GM18861 (cell line): ENCODE measurements at regions not wholly inside any gene's neighbourhood (a gene's known extent, or its start where the extent isn't known, plus 50 kb on each side); places are given as distances from the start of the nearest gene placed in this dataset.

ENCODE experiments used
- ATAC-seq: cut with Tn5 transposase; IDR thresholded peaks from one replicate; pipeline ENCODE4 v1.9.1; 2021; ENCODE audit not compliant: unreplicated experiment

DNA sequence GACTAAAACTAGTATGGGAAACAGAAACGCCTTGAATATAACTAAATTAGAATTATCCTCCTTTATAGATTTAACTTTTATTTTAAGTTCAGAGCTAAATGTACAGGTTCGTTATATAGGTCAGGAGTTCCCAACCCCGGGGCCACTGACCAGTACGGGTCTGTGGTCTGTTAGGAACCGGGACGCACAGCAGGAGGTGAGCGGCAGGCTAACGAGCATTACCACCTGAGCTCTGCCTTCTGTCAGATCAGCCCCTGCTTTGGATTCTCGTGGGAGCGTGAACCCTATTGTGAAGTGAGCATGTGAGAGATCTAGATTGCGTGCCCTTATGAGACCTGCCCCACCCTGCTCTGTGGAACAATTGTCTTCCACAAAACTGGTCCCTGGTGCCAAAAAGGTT lies 51.0 kb downstream of the FAT4 start:
- ATAC-seq, result no peak

DNA sequence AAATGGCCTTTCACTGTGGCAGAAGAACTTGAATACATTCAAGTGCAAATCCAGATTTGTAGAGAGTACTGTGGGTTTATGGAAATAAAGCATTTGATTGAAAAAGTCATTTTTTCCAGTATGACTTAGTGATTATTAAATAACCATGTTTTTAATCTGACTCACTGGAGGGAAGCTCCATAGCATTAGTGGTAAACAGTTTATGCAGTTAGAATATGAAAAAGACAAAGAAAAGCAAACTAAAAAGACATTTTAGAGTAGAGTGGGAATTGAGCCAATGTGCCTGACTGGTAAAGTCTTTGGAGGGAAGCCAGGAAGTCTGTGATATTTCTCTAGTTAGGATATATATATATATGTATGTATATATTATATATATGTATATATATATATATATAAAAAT lies 53.4 kb downstream of the FAT4 start:
- ATAC-seq, result no peak

DNA sequence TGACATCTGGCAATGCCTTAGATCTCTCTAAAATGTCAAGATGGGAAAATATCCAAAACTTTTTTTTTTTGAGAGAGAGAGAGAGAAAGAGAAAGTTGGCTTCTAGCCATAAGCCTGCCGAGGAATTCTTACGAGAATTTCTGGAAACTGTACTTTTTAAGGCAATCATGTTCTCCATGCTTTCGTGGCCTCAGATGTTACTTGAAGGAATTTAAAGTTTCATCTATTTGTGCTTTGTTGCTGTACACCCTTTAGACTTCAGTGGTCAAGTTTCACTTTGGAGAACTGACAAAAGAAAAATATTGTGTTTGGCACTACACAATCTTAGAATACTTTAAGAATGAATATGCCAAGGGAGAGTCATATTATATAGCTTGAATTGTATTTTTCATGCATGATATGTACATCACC lies 53.9 kb downstream of the FAT4 start:
- ATAC-seq, result no peak

DNA sequence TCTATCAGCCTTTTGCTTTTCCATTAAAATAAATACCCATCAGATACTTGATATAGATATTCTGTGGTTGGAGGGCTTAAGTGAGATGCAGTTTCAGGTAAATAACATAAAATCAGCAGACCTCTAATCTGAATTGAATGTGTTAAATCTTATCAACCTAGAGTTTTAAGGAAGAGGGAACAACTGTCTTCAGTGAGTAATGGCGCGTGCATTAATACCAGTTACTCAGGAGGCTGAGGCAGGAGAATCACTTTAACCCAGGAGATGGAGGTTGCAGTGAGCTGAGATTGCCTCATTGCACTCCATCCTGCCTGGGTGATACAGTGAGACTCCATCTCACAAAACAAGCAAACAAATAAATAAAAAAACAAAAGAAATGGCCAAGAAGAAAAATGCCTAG lies 54.3 kb downstream of the FAT4 start:
- no peak for ATAC-seq

DNA sequence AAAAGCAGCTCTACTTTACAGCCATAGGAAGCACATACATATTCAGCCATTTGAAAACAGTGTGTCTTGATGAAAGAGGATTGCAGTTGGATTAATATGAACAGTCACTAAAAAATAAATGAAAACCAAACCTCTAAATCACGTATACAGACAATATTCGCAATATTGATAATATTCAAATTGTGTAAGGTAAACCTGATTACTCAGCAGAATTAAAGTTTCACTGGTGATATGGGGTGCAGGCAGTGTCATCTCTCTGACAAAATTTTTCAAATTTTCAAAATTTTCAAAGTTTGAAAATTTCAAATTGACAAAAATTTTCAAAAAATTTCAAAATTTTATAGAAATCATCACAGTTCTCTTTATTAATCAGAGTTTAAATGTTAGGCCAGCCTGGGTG lies 55.7 kb downstream of the FAT4 start:
- no peak for ATAC-seq

DNA sequence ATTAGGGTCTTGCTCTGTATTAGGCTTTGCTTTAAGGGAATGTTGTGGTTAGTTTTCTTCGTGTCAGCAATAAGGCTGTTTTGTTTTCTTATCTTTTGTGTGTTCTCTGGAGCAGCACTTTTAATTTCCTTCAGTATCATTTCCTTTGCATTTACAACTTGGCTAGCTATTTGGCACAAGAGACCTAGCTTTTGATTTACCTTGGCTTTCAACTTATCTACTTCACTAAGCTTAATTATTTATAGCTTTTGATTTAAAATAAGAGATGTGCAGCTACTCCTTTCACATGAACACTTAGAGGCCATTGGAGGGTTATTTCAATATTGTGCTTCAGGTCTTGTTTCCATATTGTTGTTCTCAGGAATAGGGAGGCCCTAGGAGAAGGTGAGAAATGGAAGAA lies 68.2 kb downstream of the FAT4 start:
- no peak for ATAC-seq

DNA sequence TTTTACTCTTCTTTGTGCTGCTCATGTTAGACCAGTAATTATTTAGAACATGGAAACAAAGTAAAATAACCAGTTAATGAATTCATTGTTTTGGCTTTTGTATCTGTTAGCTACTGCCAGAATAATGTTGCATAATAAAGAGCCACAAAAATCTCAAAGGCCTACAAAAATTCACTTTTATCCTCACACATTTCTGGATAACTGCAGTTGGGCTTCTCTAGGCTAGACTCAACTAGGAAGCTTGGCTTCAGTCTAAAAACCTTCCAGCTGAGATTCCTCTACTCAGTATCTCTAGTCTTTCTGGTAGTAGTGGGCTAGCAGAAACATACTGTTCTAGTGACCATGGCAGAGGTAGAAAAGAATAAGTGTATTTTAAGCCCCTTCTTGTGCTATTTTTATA lies 73.0 kb downstream of the FAT4 start:
- ATAC-seq, result no peak

DNA sequence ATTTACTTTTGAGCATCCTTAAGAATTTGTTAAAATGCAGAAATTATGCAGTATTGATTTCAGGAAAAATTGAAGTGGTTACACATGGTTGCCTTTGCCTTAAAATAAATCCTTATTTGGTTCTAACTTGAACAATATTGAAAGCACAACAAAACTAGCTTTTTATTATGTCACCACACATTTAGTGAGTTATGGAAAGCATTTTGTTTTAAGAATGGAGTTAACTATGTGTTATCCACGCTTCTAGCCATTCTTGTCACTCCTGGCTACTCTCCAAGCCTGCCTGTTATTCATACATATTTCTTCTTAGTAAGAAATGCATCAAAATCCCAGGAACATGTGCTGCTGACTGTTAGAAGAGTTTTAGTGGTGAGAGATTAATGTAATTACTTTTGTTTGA lies 73.9 kb downstream of the FAT4 start:
- ATAC-seq, result no peak

DNA sequence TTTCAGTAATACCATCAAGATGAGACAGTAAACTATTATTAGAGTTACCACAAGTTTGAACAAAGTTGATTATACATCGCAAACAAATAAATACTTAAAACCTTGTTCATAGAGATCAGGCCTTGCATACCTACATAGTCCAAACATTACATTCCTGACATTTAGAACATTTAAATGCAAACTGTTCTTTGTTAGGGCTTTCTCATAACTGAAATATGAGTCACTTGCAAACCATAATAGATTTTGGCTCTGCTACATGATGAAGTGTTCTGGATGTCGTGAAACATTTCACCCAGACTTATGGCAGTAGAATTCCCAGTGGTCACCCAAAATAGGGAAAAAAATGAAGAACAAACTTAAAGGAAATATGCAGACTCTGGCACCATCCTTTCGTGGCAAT lies 75.0 kb downstream of the FAT4 start:
- ATAC-seq, result no peak

DNA sequence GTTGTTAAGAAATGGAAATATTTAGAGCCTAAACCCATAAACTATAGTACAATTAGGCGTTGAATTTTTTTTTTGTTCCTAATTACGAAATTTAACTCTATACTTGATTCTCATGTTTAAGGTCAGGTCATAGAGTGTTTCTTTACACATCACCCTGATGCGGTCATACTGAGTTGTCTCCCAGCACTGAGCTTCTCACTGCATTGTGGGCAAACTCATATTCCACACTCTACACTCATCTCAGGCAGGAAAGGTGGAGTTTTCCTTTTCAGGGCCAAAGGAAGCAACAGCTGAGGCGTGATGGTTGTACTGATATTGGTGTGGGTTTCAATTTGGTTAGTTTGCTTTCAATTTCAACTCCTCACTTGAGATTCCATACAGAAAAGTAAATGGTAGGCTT lies 75.4 kb downstream of the FAT4 start:
- no peak for ATAC-seq

DNA sequence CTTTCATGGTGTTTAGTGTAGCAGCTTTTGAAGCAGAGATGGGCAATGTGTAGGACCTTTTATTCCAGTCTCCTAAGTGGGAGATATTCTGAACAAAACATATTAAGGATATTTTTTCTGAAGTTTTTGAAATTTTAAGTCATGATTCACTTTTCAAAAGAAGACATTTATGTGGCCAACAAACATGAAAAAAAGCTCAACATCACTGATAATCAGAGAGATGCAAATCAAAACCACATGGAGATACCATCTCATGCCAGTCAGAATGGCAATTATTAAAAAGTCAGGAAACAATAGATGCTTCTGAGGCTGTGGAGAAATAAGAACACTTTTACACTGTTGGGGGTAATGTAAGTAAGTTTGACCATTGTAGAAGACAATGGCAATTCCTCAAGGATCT lies 76.0 kb downstream of the FAT4 start:
- no peak for ATAC-seq

DNA sequence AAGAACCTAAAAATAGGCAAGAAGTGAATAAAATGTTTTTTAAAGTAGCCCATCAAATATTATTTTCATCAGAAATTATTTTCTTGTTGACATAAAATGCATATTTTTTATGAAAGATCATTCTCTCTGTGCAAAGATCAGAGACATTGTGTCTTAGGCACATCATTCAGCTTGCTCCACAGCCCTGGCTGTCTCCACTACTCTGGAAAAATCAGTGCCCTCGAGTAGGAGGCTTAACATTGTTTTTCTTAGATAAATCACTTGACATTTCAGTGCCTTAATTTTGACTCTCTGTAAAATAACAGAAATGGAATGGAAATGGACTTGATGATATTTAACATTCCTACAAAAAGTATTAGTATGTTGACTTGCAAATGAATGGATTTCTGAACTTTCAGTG lies 77.9 kb downstream of the FAT4 start:
- ATAC-seq, result no peak

DNA sequence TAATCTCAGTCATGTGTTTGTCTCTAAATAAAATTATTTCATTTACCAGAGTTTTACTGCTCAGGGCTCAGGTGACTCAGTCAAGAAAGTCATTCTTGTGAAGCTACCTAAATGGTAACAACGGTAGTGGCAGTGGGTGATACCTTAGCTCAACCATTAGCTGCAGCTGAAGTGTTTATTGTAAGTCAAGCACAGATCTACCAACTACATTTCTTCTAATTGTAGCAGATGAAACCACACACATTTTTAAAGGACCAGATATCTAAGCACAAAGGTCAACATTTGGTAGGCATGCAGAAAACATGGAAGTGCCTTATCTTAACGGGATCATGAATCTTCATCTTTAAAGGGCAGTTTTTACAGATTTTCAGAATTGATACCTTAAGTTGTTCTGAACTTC lies 79.1 kb downstream of the FAT4 start:
- no peak for ATAC-seq

DNA sequence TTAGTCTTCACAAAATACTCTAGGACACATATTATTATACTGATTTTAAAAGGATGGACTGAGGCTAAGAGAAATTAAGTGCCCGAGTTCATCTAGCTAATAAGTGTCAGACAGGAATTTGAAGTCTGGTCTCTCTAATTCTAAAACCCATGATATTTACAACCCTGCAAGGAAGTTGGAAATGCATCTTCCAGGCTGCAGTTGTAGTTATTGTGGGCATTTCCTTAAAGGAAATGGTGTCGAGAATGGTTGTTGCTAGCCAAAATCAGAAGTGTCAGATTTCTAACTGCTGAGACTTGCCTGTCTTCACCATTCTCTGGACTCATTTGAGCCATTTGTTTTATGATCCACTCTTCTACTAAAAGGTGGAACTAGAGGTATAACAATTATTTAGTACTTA lies 82.5 kb downstream of the FAT4 start:
- ATAC-seq, result no peak

DNA sequence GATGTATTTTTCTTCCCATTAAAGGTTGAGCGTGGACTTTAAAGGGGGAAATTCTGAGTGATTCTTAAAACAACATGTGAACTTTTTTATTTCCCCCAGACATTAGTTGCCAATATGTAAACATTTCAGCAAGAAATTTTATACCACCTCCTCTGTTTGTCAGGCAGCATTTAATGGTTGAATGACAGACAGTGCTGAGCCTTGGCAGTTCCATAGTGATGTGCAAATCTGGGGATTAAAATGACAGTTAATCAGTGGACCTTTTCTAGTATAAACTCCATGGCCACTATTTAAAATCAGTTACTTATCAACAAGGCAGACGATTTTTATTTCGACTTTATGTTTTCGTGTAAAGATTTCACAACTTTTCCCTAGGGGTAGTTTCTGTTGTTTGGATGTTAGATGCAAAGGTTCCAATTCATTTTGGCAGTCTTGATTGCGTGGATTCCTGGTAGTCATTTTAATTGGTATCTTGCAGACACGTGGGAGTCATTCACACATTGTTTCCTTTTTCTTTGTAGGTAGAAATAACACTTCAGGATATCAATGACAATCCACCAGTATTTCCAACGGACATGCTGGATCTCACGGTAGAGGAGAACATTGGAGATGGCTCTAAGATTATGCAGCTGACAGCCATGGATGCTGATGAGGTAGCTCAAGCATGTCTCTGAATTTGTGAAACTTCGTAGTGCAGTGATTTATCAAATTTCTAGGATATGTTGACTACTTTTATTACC lies 83.7 kb downstream of the FAT4 start:
- no peak for ATAC-seq

DNA sequence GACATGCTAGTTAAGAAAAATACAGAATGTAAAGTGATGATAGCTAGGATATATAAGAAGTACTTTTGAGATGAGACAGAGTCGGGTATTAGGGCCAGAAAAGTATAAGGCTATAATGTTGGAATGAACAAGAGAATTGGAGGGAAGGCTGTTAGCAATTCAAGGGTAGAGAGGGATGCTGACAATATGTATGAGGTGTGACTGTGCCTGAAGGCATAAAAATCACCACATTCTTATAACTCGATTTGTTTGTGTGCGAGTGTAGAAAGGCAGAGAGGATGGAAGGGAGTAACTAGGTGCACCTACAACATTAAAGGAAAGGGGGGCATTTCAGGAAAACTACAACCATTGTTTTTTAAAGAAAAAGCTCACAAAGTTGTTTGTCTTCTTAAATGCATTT lies 86.0 kb downstream of the FAT4 start:
- no peak for ATAC-seq

DNA sequence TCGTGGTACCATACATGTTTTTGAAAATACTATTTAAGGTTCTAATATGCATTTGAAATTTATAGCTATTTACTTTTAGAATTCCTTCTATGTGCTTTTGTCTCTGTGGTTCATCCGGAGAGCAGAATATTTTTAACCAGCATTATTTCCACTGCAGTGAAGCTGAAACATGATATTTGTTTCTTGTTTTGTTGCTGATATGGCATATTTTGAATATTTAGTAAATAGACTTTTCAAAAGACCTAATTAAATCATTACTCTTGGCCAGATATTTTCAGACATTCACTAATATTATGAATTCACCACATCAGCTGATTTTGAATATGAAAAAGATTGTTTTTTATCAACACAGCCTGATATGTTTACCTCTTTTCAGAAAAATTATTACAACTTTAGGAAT lies 87.0 kb downstream of the FAT4 start:
- ATAC-seq, result no peak

DNA sequence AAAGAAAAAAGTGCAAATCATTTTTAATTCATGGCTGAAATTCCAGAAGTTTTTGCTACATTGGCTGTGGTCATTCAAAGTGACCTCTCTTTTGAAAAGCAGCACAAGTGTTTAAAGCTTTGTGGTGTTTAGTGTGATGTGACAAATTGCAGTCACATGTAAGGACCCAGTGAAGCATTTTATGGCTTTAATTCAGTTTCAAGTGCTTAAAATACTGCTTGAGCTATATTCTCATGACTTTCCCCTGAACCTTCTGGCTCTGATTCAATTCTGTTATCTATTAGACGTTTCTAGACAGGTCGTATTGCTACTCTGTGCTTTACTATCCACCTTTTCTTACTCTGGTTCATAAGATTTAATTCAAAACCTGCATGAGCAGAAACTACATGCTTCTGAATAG lies 105.8 kb downstream of the FAT4 start:
- no peak for ATAC-seq

DNA sequence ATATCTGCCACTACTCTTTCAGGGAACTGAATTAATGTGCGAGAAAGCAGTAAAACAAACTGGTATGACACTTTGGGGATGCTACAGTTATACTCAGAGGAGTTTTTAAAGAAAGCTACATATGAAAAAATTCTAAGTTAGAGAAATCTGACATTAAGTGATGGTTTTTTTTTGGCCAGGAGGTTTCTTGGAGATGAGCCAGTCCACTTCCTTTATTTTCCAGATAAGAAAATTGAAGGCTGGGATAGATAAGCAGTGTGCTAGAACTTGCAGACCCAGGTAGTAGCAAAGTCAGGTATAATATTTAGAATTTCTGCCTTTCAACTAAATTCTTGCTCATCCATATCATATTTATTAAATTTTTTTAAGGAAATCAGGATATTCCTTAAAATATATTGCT lies 106.8 kb downstream of the FAT4 start:
- no peak for ATAC-seq

DNA sequence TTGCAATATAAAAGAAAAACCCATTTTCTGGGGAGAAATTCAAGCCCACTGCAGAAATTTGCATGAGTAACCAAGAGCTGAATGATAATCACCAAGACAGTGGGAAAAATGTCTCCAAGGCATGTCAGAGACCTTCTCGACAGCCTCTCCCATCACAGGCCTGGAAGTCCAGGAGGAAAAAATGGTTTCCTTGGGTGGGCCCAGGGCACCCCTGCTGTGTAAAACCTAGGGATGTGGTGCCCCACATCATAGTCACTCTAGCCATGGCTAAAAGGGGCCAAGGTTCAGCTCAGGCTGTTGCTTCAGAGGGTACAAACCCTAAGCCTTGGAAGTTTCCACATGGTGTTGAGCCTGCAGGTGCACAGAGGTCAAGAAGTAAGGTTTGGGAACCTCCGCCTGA lies 108.4 kb downstream of the FAT4 start:
- ATAC-seq, result no peak

DNA sequence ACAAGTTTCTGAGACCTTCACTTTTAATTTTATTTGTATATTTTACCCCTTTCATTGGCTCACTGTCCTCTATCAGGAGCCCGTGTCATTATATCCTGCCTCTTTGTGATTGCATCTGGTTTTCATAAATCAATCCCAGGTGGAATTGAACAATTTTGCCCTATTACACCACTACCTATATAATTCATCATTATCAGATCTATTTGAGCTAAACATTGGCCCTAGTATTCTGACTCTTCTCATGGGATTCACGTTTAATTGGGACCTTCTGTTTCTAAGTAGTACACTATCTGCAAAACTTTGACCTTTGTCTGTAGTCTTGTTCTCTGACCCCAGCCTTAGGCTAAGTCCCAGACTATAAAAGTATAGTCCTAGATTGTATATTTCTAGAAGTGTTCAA lies 114.1 kb downstream of the FAT4 start:
- ATAC-seq, result no peak

DNA sequence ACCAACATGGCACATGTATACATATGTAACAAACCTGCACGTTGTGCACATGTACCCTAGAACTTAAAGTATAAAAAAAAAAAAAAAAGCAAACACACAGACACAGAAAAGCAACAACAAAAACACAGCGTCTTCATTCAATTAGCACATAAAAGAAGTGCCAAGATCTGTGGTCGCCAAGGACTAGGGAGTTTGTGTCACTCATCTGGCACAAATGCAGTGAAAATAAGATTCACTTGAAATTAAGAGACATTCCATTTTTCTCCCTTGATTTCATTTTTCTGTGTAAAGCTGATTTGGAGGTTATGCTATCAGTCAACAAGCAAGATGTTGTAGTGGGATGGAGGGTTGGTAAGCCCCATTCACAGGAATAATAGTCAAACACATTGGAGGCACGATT lies 115.3 kb downstream of the FAT4 start:
- no peak for ATAC-seq

DNA sequence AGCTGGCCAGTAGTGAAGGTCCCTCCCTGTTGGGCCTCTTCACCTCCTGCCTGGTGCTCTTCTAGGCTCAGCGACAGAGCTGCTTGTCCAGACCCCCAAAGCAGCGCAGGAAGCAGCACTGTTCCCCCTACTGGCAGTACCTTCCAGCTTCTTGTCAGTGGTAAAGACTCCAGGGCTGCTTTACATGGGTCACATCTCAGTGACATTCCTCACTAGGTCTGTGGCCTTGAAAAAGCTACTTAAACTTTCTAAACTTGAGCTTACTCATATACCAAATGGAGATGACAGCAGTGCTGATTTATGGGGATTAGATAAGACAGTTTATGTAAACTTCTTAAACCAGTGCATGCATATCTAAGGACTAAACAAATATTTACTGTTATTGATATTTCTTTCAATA lies 117.3 kb downstream of the FAT4 start:
- ATAC-seq, result no peak

DNA sequence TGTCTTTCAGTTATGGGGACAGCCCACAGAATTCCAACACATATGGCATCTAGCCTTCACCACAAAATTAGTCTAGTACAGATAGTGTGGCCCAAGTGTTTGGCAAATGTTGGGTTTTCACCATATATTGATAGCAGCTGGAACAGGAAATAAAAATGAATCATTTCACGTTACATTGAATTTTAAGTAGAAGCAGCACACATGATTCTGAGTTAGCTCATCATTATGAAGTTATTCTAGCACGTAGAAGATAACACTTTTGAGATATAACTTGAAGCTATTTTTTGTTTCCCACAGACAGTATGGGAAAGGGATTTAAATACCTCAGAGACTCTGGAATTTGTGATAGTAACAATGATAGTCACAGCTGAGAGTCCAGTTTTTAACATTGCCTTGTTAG lies 118.7 kb downstream of the FAT4 start:
- no peak for ATAC-seq
